GM23338 (cell line): ENCODE measurements at regions not wholly inside any gene's neighbourhood (a gene's known extent, or its start where the extent isn't known, plus 50 kb on each side); places are given as distances from the start of the nearest gene placed in this dataset.

Experiments
- ATAC-seq: fragments of 200-7000 bp; cut with Tn5 transposase; 3 replicates; pipeline ENCODE4 v1.9.1; 2020
- DNase-seq: peaks from one replicate; pipeline ENCODE4 v3.0.0-alpha.2; 2015; ENCODE audit warnings: low spot score
- H2AFZ ChIP-seq: fragments of 200-600 bp; sonication (generic); 2 replicates; pipeline ENCODE4 v1.8.0; 2016; ENCODE audit warnings: antibody characterized with exemption, mild to moderate bottlenecking, moderate library complexity
- H3F3A ChIP-seq: fragments of 200-600 bp; sonication (generic); replicated peaks from 2 replicates; pipeline ENCODE4 v1.8.0; 2017; ENCODE audit warnings: antibody characterized with exemption, mixed run types, low read depth
- H3K27ac ChIP-seq: fragments of 200-600 bp; sonication (generic); 2 replicates; pipeline ENCODE4 v1.6.1; 2016; ENCODE audit warnings: low read depth
- H3K27me3 ChIP-seq: fragments of 200-600 bp; sonication (generic); 2 replicates; pipeline ENCODE4 v1.8.0; 2016; ENCODE audit warnings: mild to moderate bottlenecking, mixed run types, moderate library complexity; ENCODE audit not compliant: insufficient read depth
- H3K36me3 ChIP-seq: fragments of 200-600 bp; sonication (generic); 2 replicates; pipeline ENCODE4 v1.8.0; 2016; ENCODE audit warnings: mild to moderate bottlenecking; ENCODE audit not compliant: insufficient read depth
- H3K4me1 ChIP-seq: fragments of 200-600 bp; sonication (generic); 2 replicates; pipeline ENCODE4 v1.8.0; 2016; ENCODE audit warnings: mild to moderate bottlenecking, moderate library complexity; ENCODE audit not compliant: insufficient read depth
- H3K4me2 ChIP-seq: fragments of 200-600 bp; sonication (generic); 2 replicates; pipeline ENCODE4 v1.7.1; 2017; ENCODE audit warnings: mixed run types
- H3K4me3 ChIP-seq: fragments of 200-600 bp; sonication (generic); 2 replicates; pipeline ENCODE4 v1.6.1; 2016; ENCODE audit warnings: mixed run types
- H3K79me2 ChIP-seq: fragments of 200-600 bp; sonication (generic); replicated peaks from 2 replicates; pipeline ENCODE4 v1.8.0; 2017; ENCODE audit warnings: mild to moderate bottlenecking; ENCODE audit not compliant: insufficient read depth
- H3K9me2 ChIP-seq: fragments of 200-600 bp; sonication (generic); 2 replicates; pipeline ENCODE4 v1.8.0; 2017; ENCODE audit not compliant: insufficient read depth
- H4K20me1 ChIP-seq: fragments of 200-600 bp; sonication (generic); replicated peaks from 2 replicates; pipeline ENCODE4 v1.8.0; 2017; ENCODE audit warnings: mild to moderate bottlenecking; ENCODE audit not compliant: insufficient read depth
- H3K27ac Mint-ChIP-seq: 2 replicates; pipeline ENCODE4 v1.8.0; 2020; ENCODE audit warnings: inconsistent platforms, mild to moderate bottlenecking, moderate library complexity, mixed read lengths
- H3K27me3 Mint-ChIP-seq: 3 replicates; pipeline ENCODE4 v1.8.0; 2022; ENCODE audit warnings: low read depth, mild to moderate bottlenecking, moderate library complexity, mixed read lengths, inconsistent platforms; ENCODE audit not compliant: insufficient read depth, poor library complexity
- H3K36me3 Mint-ChIP-seq: 3 replicates; pipeline ENCODE4 v1.8.0; 2021; ENCODE audit warnings: low read depth, mild to moderate bottlenecking, inconsistent platforms, moderate library complexity, mixed read lengths
- H3K4me1 Mint-ChIP-seq: 3 replicates; pipeline ENCODE4 v1.8.0; 2020; ENCODE audit warnings: mild to moderate bottlenecking, inconsistent platforms, mixed read lengths
- H3K4me3 Mint-ChIP-seq: 3 replicates; pipeline ENCODE4 v1.8.0; 2021; ENCODE audit warnings: moderate library complexity, mild to moderate bottlenecking, inconsistent platforms, mixed read lengths
- H3K9me3 Mint-ChIP-seq: 3 replicates; pipeline ENCODE4 v1.8.0; 2020; ENCODE audit warnings: moderate library complexity, mild to moderate bottlenecking, inconsistent platforms, mixed read lengths
- CREB1 ChIP-seq: fragments of 250-450 bp; sonication (Bioruptor Pico); IDR thresholded peaks from 2 replicates; pipeline ENCODE4 v1.5.0; 2020; ENCODE audit warnings: low read depth, mild to moderate bottlenecking, moderate library complexity
- CTCF ChIP-seq, 2 experiments: fragments of 200-600 bp in 1 of 2; sonication (generic) in 1 of 2; conservative IDR thresholded peaks; 2 replicates each; pipeline versions ENCODE4 v1.5.1 to v1.6.1; 2016 to 2017; ENCODE audit warnings: antibody characterized with exemption in 2 of 2, low read depth in 2 of 2, mild to moderate bottlenecking in 2 of 2, moderate library complexity in 1 of 2
- EZH2 ChIP-seq: fragments of 200-600 bp; sonication (generic); IDR thresholded peaks from one replicate; pipeline ENCODE4 v1.8.0; 2017; ENCODE audit warnings: antibody characterized with exemption, mild to moderate bottlenecking, low read depth; ENCODE audit not compliant: unreplicated experiment
- EZH2phosphoT487 ChIP-seq: fragments of 200-600 bp; sonication (generic); IDR thresholded peaks from one replicate; pipeline ENCODE4 v1.8.1; 2018; ENCODE audit warnings: antibody characterized with exemption; ENCODE audit not compliant: unreplicated experiment
- JUNB ChIP-seq: IDR thresholded peaks from one replicate; pipeline ENCODE4 v1.6.1; 2016; ENCODE audit warnings: antibody characterized with exemption; ENCODE audit not compliant: unreplicated experiment
- NANOG ChIP-seq: IDR thresholded peaks from 2 replicates; pipeline ENCODE4 v1.6.1; 2016; ENCODE audit warnings: antibody characterized with exemption, borderline replicate concordance
- POLR2AphosphoS5 ChIP-seq: IDR thresholded peaks from 2 replicates; pipeline ENCODE4 v1.6.1; 2016; ENCODE audit warnings: antibody characterized with exemption, low read depth
- REST ChIP-seq: IDR thresholded peaks from one replicate; pipeline ENCODE4 v1.6.1; 2018; ENCODE audit warnings: antibody characterized with exemption; ENCODE audit not compliant: unreplicated experiment
- STAT1 ChIP-seq: IDR thresholded peaks from one replicate; pipeline ENCODE4 v1.6.1; 2016; ENCODE audit warnings: antibody characterized with exemption; ENCODE audit not compliant: unreplicated experiment
- ZNF114 ChIP-seq: fragments of 250-450 bp; sonication (Bioruptor Pico); IDR thresholded peaks from 2 replicates; pipeline ENCODE4 v1.5.0; 2020; ENCODE audit warnings: mild to moderate bottlenecking, moderate library complexity
- ZNF331 ChIP-seq: fragments of 250-450 bp; sonication (Bioruptor Pico); IDR thresholded peaks from 2 replicates; pipeline ENCODE4 v1.5.0; 2020; ENCODE audit warnings: low read depth, mild to moderate bottlenecking, moderate library complexity
- ZNF462 ChIP-seq: fragments of 250-450 bp; sonication (Bioruptor Pico); IDR thresholded peaks from 2 replicates; pipeline ENCODE4 v1.5.0; 2020; ENCODE audit warnings: mild to moderate bottlenecking, moderate library complexity
- TF ChIP-seq, protein P1 (sequence below): IDR thresholded peaks from 2 replicates; pipeline ENCODE4 v1.6.1; 2016; ENCODE audit warnings: antibody characterized with exemption

- H3K4me2 ChIP-seq: no peak overlapping the region
- H3K79me2 ChIP-seq: no peaks in the 10 kb centered on the region
- no peaks in the 10 kb centered on the region for H3K27me3 ChIP-seq
- H3K36me3 ChIP-seq: 0 out of 2 replicates have a peak, but pooled peaks cover 3% of the 10 kb centered on the region
- H3K36me3 Mint-ChIP-seq: peaks cover 41% of the 10 kb centered on the region
- peaks cover 6% of the 10 kb centered on the region; the same call in 1 of the 2 replicates for H3K9me2 ChIP-seq
- H3K27ac ChIP-seq: no peak overlapping the region
- H3K27ac Mint-ChIP-seq: no peak overlapping the region
- H3K4me1 ChIP-seq: peaks cover 13% of the 10 kb centered on the region; the same call in 1 of the 2 replicates
- H4K20me1 ChIP-seq: no peaks in the 10 kb centered on the region; the same call in 1 of the 2 replicates
- H3K4me3 Mint-ChIP-seq: no peak overlapping the region
- H3K4me1 Mint-ChIP-seq: peaks cover 22% of the 10 kb centered on the region
- peaks cover 4% of the 10 kb centered on the region for H3K27me3 Mint-ChIP-seq
- DNase-seq (no peak), ATAC-seq (no peak)
- TF ChIP-seq NANOG: no peak
- TF ChIP-seq ZNF462: no peak
- no peak for TF ChIP-seq EZH2
- TF ChIP-seq, protein P1, sequence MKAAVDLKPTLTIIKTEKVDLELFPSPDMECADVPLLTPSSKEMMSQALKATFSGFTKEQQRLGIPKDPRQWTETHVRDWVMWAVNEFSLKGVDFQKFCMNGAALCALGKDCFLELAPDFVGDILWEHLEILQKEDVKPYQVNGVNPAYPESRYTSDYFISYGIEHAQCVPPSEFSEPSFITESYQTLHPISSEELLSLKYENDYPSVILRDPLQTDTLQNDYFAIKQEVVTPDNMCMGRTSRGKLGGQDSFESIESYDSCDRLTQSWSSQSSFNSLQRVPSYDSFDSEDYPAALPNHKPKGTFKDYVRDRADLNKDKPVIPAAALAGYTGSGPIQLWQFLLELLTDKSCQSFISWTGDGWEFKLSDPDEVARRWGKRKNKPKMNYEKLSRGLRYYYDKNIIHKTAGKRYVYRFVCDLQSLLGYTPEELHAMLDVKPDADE: no peak
- no peak for TF ChIP-seq ZNF114 (CRISPR knock-in tag)
- no peak for TF ChIP-seq ZNF331 (CRISPR knock-in tag)
- no peak for TF ChIP-seq CREB1 (CRISPR knock-in tag)
- no peak for TF ChIP-seq STAT1
- TF ChIP-seq REST: no peak
- no peak for TF ChIP-seq POLR2AphosphoS5
- no peak for TF ChIP-seq CTCF (conservative IDR thresholded peaks at IDR 0.05; ENCODE audit: low read depth in 2 of 2)
- no peak for TF ChIP-seq JUNB
- no peak for TF ChIP-seq EZH2phosphoT487
- H3K4me3 ChIP-seq: no peak overlapping the region
- H3K9me3 Mint-ChIP-seq: peaks cover 14% of the 10 kb centered on the region
- no peak overlapping the region for H2AFZ ChIP-seq
- H3F3A ChIP-seq: no peaks in the 10 kb centered on the region
Measured at GRCh38 chr4:56227301-56227835, 159.9 kb downstream of the AASDH start.
